ENCODE measurements at regions not wholly inside any gene's neighbourhood (a gene's known extent, or its start where the extent isn't known, plus 50 kb on each side); places are given as distances from the start of the nearest gene placed in this dataset.

DNA sequence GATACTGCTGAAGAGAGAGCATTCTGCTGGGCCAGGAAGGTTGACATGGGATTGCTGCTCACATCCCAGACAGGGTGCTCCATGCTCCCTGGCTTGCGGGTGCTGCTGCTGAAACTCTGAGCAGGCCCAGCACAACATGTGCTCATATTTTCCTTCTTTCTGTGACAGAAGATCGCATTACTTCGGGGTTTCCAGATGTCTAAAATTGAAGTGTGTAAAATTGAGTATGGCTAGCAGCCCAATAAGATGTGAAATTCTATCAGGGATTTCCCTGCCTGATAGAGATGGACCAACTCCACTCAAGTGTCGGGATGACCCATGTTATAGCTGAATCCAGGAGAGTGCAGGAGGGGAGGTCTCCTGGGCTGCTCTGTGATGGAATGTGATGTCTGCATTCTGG lies 55.6 kb upstream of the KL start:
- Histone ChIP-seq H3K27me3 (no peaks in the 10 kb centered on the region), H3K36me3 (no peaks in the 10 kb centered on the region), H3K4me1 (no peaks in the 10 kb centered on the region), H3K27ac (no peak overlapping the region), H3K4me3 (no peak overlapping the region), H3K9me3 (no peaks in the 10 kb centered on the region)
- intact Hi-C loops (cut with DNase I; ENCODE audit: low total_unique reads): no loop called here
- DNase-seq: no peak
- TF ChIP-seq, protein P1, sequence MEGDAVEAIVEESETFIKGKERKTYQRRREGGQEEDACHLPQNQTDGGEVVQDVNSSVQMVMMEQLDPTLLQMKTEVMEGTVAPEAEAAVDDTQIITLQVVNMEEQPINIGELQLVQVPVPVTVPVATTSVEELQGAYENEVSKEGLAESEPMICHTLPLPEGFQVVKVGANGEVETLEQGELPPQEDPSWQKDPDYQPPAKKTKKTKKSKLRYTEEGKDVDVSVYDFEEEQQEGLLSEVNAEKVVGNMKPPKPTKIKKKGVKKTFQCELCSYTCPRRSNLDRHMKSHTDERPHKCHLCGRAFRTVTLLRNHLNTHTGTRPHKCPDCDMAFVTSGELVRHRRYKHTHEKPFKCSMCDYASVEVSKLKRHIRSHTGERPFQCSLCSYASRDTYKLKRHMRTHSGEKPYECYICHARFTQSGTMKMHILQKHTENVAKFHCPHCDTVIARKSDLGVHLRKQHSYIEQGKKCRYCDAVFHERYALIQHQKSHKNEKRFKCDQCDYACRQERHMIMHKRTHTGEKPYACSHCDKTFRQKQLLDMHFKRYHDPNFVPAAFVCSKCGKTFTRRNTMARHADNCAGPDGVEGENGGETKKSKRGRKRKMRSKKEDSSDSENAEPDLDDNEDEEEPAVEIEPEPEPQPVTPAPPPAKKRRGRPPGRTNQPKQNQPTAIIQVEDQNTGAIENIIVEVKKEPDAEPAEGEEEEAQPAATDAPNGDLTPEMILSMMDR (IDR thresholded peaks at IDR 0.05): no peak

DNA sequence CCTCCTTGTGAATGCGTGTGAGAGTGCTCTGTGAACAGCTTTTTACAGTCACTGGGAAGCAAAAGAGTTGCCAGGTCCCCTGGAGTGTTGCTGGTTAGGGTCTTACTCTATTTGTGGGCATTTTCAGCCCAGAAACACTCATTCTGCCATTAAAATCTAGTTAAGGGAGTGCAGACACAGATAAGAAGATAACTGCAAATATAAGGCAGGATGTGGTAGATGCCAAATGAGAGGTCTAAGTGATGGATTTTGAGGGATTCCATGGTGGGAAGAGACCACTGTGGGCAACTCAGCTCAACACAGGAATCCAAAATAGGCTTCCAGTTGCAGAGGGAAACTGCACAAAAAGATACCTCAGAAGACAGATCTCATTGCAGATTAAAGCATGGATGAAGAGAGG lies 54.5 kb upstream of the KL start:
- no peak for DNase-seq
- TF ChIP-seq, protein P1 (IDR thresholded peaks at IDR 0.05): no peak
- Histone ChIP-seq H3K4me1 (no peaks in the 10 kb centered on the region), H3K9me3 (no peaks in the 10 kb centered on the region), H3K27ac (no peak overlapping the region), H3K27me3 (no peaks in the 10 kb centered on the region), H3K4me3 (no peak overlapping the region), H3K36me3 (no peaks in the 10 kb centered on the region)
- intact Hi-C loops (cut with DNase I; ENCODE audit: low total_unique reads): no loop called here

DNA sequence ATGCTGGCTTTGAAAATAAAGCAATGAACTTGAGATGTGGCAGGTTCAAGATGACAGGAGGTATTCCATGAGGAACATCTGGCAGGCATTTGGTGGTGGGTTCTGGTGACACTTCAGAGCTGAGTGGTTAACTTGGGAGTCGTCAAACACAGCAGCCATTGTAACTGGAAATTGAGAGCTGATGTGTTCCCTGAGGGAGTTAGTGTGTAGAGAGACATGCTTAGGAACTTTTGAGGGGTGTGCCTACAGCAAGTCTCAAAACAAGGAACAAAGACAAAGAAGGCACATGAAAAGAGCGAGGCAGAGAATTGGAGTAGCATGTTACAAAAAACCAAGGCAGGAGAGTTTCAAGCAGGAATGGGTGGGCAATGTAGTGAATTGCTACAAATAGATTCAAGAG lies 53.9 kb upstream of the KL start:
- no peaks in the 10 kb centered on the region for H3K9me3 ChIP-seq
- H3K4me3 ChIP-seq: no peak overlapping the region
- no peak for DNase-seq
- TF ChIP-seq, protein P1 (IDR thresholded peaks at IDR 0.05): no peak
- H3K27ac ChIP-seq: no peak overlapping the region
- H3K27me3 ChIP-seq: no peaks in the 10 kb centered on the region
- no peaks in the 10 kb centered on the region for H3K36me3 ChIP-seq
- intact Hi-C loops (cut with DNase I; ENCODE audit: low total_unique reads): no loop called here
- H3K4me1 ChIP-seq: no peaks in the 10 kb centered on the region

DNA sequence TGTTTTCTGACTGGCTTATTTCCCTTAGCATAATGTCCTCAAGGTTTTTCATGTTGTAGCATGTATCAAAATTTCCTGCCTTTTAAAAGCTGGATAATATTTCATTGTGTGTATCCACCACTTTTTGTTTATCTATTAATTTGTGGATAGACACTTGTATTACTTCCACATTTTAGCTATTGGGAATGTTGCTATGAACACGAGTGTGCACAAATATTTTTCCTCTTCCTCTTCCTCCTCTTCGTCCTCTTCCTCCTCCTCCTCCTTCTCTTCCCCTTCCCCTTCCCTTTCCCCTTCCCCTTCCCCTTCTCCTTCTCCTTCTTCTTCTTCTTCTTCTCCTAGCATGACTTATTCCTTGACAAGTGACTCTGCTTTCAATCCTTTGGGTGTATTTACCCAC lies 51.2 kb upstream of the KL start:
- H3K27me3 ChIP-seq: no peaks in the 10 kb centered on the region
- no peak for DNase-seq
- peaks cover 0 to 10% (median 3%) of the 10 kb centered on the region in 4 donors for H3K4me1 ChIP-seq
- H3K27ac ChIP-seq: no peak overlapping the region
- no peaks in the 10 kb centered on the region for H3K9me3 ChIP-seq
- H3K36me3 ChIP-seq: no peaks in the 10 kb centered on the region
- intact Hi-C loops (cut with DNase I; ENCODE audit: low total_unique reads): no loop called here
- TF ChIP-seq, protein P1 (IDR thresholded peaks at IDR 0.05): no peak
- no peak overlapping the region for H3K4me3 ChIP-seq
